ENCODE measurements at regions not wholly inside any gene's neighbourhood (a gene's known extent, or its start where the extent isn't known, plus 50 kb on each side); places are given as distances from the start of the nearest gene placed in this dataset.

GRCh38 chr6:120103618-120104017, 754.1 kb upstream of the MAN1A1 start:
- H3K9ac ChIP-seq (ENCODE audit: low read length): no peak overlapping the region
- no peaks in the 10 kb centered on the region for H3K79me2 ChIP-seq (replicated peaks; ENCODE audit: insufficient read depth, low read length)
- no peak overlapping the region for H3K27ac ChIP-seq (ENCODE audit: low read length)
- no peaks in the 10 kb centered on the region for H3K9me3 ChIP-seq (ENCODE audit: low read length)
- no peaks in the 10 kb centered on the region for H3K36me3 ChIP-seq (ENCODE audit: insufficient read depth, low read length)
- H2AFZ ChIP-seq (ENCODE audit: low read depth, low read length): no peak overlapping the region
- H3K4me3 ChIP-seq (ENCODE audit: low read length): no peak overlapping the region
- no peaks in the 10 kb centered on the region for H3K27me3 ChIP-seq (ENCODE audit: insufficient read depth, low read depth, low read length)
- no peak for TF ChIP-seq RAD21 (conservative IDR thresholded peaks at IDR 0.05)
- TF ChIP-seq POLR2AphosphoS5 (IDR thresholded peaks at IDR 0.05): no peak
- no peak for TF ChIP-seq SMC3 (conservative IDR thresholded peaks at IDR 0.05; ENCODE audit: poor library complexity)
- no peak for TF ChIP-seq EZH2 (IDR thresholded peaks at IDR 0.05; ENCODE audit: borderline replicate concordance, insufficient read depth, low read length, poor library complexity, severe bottlenecking)
- TF ChIP-seq, protein P1, sequence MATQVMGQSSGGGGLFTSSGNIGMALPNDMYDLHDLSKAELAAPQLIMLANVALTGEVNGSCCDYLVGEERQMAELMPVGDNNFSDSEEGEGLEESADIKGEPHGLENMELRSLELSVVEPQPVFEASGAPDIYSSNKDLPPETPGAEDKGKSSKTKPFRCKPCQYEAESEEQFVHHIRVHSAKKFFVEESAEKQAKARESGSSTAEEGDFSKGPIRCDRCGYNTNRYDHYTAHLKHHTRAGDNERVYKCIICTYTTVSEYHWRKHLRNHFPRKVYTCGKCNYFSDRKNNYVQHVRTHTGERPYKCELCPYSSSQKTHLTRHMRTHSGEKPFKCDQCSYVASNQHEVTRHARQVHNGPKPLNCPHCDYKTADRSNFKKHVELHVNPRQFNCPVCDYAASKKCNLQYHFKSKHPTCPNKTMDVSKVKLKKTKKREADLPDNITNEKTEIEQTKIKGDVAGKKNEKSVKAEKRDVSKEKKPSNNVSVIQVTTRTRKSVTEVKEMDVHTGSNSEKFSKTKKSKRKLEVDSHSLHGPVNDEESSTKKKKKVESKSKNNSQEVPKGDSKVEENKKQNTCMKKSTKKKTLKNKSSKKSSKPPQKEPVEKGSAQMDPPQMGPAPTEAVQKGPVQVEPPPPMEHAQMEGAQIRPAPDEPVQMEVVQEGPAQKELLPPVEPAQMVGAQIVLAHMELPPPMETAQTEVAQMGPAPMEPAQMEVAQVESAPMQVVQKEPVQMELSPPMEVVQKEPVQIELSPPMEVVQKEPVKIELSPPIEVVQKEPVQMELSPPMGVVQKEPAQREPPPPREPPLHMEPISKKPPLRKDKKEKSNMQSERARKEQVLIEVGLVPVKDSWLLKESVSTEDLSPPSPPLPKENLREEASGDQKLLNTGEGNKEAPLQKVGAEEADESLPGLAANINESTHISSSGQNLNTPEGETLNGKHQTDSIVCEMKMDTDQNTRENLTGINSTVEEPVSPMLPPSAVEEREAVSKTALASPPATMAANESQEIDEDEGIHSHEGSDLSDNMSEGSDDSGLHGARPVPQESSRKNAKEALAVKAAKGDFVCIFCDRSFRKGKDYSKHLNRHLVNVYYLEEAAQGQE (IDR thresholded peaks at IDR 0.05; ENCODE audit: borderline replicate concordance): no peak
- TF ChIP-seq EP300 (conservative IDR thresholded peaks at IDR 0.05; ENCODE audit: poor library complexity, severe bottlenecking): no peak
- TF ChIP-seq, protein P2, sequence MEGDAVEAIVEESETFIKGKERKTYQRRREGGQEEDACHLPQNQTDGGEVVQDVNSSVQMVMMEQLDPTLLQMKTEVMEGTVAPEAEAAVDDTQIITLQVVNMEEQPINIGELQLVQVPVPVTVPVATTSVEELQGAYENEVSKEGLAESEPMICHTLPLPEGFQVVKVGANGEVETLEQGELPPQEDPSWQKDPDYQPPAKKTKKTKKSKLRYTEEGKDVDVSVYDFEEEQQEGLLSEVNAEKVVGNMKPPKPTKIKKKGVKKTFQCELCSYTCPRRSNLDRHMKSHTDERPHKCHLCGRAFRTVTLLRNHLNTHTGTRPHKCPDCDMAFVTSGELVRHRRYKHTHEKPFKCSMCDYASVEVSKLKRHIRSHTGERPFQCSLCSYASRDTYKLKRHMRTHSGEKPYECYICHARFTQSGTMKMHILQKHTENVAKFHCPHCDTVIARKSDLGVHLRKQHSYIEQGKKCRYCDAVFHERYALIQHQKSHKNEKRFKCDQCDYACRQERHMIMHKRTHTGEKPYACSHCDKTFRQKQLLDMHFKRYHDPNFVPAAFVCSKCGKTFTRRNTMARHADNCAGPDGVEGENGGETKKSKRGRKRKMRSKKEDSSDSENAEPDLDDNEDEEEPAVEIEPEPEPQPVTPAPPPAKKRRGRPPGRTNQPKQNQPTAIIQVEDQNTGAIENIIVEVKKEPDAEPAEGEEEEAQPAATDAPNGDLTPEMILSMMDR (IDR thresholded peaks at IDR 0.05; ENCODE audit: poor library complexity, severe bottlenecking): no peak
- no peak for TF ChIP-seq MXI1 (conservative IDR thresholded peaks at IDR 0.05; ENCODE audit: poor library complexity, severe bottlenecking)
- no peak for TF ChIP-seq TAF1 (IDR thresholded peaks at IDR 0.05; ENCODE audit: low read depth)
- no peaks in the 10 kb centered on the region for H4K20me1 ChIP-seq (ENCODE audit: insufficient read depth)
- no peaks in the 10 kb centered on the region for H3K9me2 ChIP-seq (ENCODE audit: insufficient read depth, low read length)
- H3K4me2 ChIP-seq (ENCODE audit: low read length): no peak overlapping the region
- no peaks in the 10 kb centered on the region for H3F3A ChIP-seq (ENCODE audit: insufficient read depth, low read length, poor library complexity, severe bottlenecking)

DNA sequence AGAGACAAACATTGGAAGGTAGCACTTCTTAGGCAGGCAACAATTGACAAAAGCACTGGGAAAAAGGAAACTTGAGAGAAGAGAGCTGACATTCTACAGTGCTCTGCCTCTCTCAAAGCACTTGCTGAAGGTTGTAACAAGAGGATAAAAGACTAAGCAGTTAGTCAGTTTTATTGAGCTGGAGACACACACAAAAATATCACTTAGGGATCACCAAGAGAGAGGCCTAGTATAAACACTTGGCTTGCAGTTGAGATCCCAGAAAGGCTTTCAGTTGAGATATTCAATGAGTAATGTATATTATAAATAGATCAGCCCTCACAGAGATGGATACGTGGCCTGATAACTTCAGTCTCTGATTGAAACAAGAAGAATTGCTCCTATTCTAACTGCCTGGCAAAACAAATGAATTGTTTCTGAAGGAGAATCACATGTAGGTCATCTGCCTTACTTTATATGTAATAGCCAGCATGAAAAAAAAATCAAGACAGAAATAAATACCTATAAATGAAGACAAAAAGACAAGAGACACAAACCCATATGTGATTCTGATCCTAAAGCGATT, 747.2 kb upstream of the MAN1A1 start:
- H3F3A ChIP-seq (ENCODE audit: insufficient read depth, low read length, poor library complexity, severe bottlenecking): no peaks in the 10 kb centered on the region
- no peak overlapping the region for H2AFZ ChIP-seq (ENCODE audit: low read depth, low read length)
- H3K79me2 ChIP-seq (replicated peaks; ENCODE audit: insufficient read depth, low read length): no peaks in the 10 kb centered on the region
- no peaks in the 10 kb centered on the region for H4K20me1 ChIP-seq (ENCODE audit: insufficient read depth)
- TF ChIP-seq POLR2AphosphoS5 (IDR thresholded peaks at IDR 0.05): no peak
- no peak for TF ChIP-seq SMC3 (conservative IDR thresholded peaks at IDR 0.05; ENCODE audit: poor library complexity)
- no peak for TF ChIP-seq EZH2 (IDR thresholded peaks at IDR 0.05; ENCODE audit: borderline replicate concordance, insufficient read depth, low read length, poor library complexity, severe bottlenecking)
- TF ChIP-seq, protein P2 (IDR thresholded peaks at IDR 0.05; ENCODE audit: poor library complexity, severe bottlenecking): no peak
- TF ChIP-seq TAF1 (IDR thresholded peaks at IDR 0.05; ENCODE audit: low read depth): no peak
- no peak for TF ChIP-seq EP300 (conservative IDR thresholded peaks at IDR 0.05; ENCODE audit: poor library complexity, severe bottlenecking)
- TF ChIP-seq, protein P1 (IDR thresholded peaks at IDR 0.05; ENCODE audit: borderline replicate concordance): no peak
- no peak for TF ChIP-seq RAD21 (conservative IDR thresholded peaks at IDR 0.05)
- TF ChIP-seq MXI1 (conservative IDR thresholded peaks at IDR 0.05; ENCODE audit: poor library complexity, severe bottlenecking): no peak
- H3K9me2 ChIP-seq (ENCODE audit: insufficient read depth, low read length): no peaks in the 10 kb centered on the region
- no peaks in the 10 kb centered on the region for H3K36me3 ChIP-seq (ENCODE audit: insufficient read depth, low read length)
- H3K9me3 ChIP-seq (ENCODE audit: low read length): no peaks in the 10 kb centered on the region
- H3K27me3 ChIP-seq (ENCODE audit: insufficient read depth, low read depth, low read length): no peaks in the 10 kb centered on the region
- no peak overlapping the region for H3K27ac ChIP-seq (ENCODE audit: low read length)
- H3K4me3 ChIP-seq (ENCODE audit: low read length): no peak overlapping the region
- no peak overlapping the region for H3K9ac ChIP-seq (ENCODE audit: low read length)
- H3K4me2 ChIP-seq (ENCODE audit: low read length): no peak overlapping the region

Data from neural cell (in vitro differentiated cells).